Thyroid gland (tissue), 4 donors: ENCODE measurements at regions not wholly inside any gene's neighbourhood (a gene's known extent, or its start where the extent isn't known, plus 50 kb on each side); places are given as distances from the start of the nearest gene placed in this dataset.

Experiments used
- CTCF ChIP-seq, 6 experiments: fragments of 200-600 bp in 3 of 6; fragments of 450-650 bp in 3 of 6; sonication (generic) in 3 of 6; IDR thresholded peaks; one replicate each; pipeline ENCODE4 v1.5.1; 2016 to 2019; ENCODE audit warnings: antibody characterized with exemption in 6 of 6, mild to moderate bottlenecking in 2 of 6, inconsistent platforms in 1 of 6, moderate library complexity in 1 of 6
- POLR2A ChIP-seq, 2 donors: fragments of 450-650 bp; IDR thresholded peaks; one replicate each; pipeline ENCODE4 v1.6.1; 2017; ENCODE audit warnings: antibody characterized with exemption in 2 of 2, mild to moderate bottlenecking in 2 of 2, moderate library complexity in 1 of 2

GRCh38 chr1:218748071-218748470 is 402.9 kb downstream of the TGFB2 start:
- TF ChIP-seq CTCF (IDR thresholded peaks at IDR 0.05) (no peak), POLR2A (IDR thresholded peaks at IDR 0.05) (no peak)
